GM18517 (cell line): ENCODE measurements at regions not wholly inside any gene's neighbourhood (a gene's known extent, or its start where the extent isn't known, plus 50 kb on each side); places are given as distances from the start of the nearest gene placed in this dataset.

Experiments
- ATAC-seq: cut with Tn5 transposase; IDR thresholded peaks from one replicate; pipeline ENCODE4 v1.9.1; 2021; ENCODE audit warnings: mild to moderate bottlenecking, moderate library complexity; ENCODE audit not compliant: unreplicated experiment

- no peak for ATAC-seq
Observed at GRCh38 chr12:75844049-75844770, 187.4 kb downstream of the PHLDA1 start.

GRCh38 chr12:75842090-75842489, 189.5 kb downstream of the PHLDA1 start:
- ATAC-seq: no peak

GRCh38 chr12:75840994-75841355, 190.6 kb downstream of the PHLDA1 start:
- no peak for ATAC-seq

- ATAC-seq: no peak
Observed at GRCh38 chr12:75838309-75838708, 193.3 kb downstream of the PHLDA1 start.

GRCh38 chr12:75837700-75838099, 193.9 kb downstream of the PHLDA1 start:
- ATAC-seq: no peak

- ATAC-seq: no peak
Observed at GRCh38 chr12:75836533-75836932, 195.0 kb downstream of the PHLDA1 start.

GRCh38 chr12:75834591-75834990, 197.0 kb downstream of the PHLDA1 start:
- ATAC-seq: no peak

GRCh38 chr12:75833268-75833667, 198.3 kb downstream of the PHLDA1 start:
- ATAC-seq: no peak

- no peak for ATAC-seq
Observed at GRCh38 chr12:75831402-75831801, 200.2 kb downstream of the PHLDA1 start.

GRCh38 chr12:75827061-75827460, 204.5 kb downstream of the PHLDA1 start:
- no peak for ATAC-seq

GRCh38 chr12:75825686-75826085, 205.9 kb downstream of the PHLDA1 start:
- no peak for ATAC-seq

- no peak for ATAC-seq
Observed at GRCh38 chr12:75823475-75823874, 208.1 kb downstream of the PHLDA1 start.

- ATAC-seq: no peak
Observed at GRCh38 chr12:75822416-75822815, 209.2 kb downstream of the PHLDA1 start.

- ATAC-seq: no peak
Observed at GRCh38 chr12:75820848-75821578, 210.6 kb downstream of the PHLDA1 start.

- ATAC-seq: no peak
Observed at GRCh38 chr12:75820071-75820470, 211.5 kb downstream of the PHLDA1 start.

GRCh38 chr12:75819512-75819911, 212.1 kb downstream of the PHLDA1 start:
- no peak for ATAC-seq

- ATAC-seq: no peak
Observed at GRCh38 chr12:75818863-75819262, 212.7 kb downstream of the PHLDA1 start.

GRCh38 chr12:75816897-75817296, 214.7 kb downstream of the PHLDA1 start:
- no peak for ATAC-seq

GRCh38 chr12:75815756-75816155, 215.8 kb downstream of the PHLDA1 start:
- no peak for ATAC-seq

GRCh38 chr12:75814851-75815754, 216.5 kb downstream of the PHLDA1 start:
- ATAC-seq: no peak

GRCh38 chr12:75813072-75813471, 218.5 kb downstream of the PHLDA1 start:
- ATAC-seq: no peak
